NCI-H460 (cell line): ENCODE measurements at regions not wholly inside any gene's neighbourhood (a gene's known extent, or its start where the extent isn't known, plus 50 kb on each side); places are given as distances from the start of the nearest gene placed in this dataset.

Experiments used
- DNase-seq: peaks from one replicate; pipeline ENCODE4 v3.0.0-alpha.2; 2016; ENCODE audit warnings: low read depth; ENCODE audit errors: extremely low read depth

DNA sequence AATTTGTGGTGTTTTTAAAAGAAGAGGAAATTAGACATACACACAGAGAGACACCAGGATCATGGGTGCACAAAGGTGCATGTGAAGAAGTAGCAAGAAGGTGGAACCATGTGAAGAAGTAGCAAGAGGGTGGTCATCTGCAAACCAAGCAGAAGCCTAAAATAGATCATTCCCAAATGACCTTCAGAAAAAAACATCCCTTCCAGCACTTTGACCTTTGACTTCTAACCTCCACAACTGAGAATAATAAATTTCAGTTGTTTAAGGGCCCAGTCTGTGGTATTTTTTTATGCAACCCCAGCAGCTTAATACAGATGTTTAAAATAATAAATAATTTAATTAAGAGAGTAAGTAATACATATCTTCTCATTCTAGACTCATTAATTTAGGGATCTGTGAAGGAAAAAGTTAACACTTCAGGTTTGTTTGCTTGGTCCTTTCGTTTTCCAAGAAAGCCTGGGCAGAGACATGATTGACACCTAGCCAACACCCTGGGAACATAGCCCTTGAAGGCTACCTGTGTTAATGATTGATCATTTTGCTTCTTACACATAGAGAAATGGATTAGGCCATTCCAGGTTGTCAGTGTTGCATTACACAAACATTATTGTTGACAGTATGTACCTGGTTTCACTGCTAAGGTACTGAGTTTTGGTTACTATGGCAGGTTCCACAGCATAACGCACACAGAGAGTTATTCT, 1331.2 kb upstream of the GBE1 start:
- DNase-seq = no peak

DNA sequence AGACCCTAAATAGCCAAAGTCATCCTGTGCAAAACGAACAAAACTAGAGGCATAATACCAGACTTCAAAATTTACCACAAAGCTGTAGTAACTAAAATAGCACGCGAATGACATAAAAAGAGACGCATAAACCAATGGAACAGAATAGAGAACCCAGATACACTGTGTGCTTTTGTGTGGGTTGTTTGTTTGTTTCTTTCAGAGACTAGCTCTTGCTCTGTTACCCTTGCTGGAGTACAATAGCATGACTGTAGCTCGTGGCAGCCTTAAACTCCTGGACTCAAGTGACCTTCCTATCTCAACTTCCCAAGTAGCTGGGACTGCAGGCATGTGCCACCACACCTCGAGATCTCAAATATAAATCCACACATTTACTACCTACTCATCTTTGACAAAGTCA, 1314.6 kb upstream of the GBE1 start:
- DNase-seq = no peak

DNA sequence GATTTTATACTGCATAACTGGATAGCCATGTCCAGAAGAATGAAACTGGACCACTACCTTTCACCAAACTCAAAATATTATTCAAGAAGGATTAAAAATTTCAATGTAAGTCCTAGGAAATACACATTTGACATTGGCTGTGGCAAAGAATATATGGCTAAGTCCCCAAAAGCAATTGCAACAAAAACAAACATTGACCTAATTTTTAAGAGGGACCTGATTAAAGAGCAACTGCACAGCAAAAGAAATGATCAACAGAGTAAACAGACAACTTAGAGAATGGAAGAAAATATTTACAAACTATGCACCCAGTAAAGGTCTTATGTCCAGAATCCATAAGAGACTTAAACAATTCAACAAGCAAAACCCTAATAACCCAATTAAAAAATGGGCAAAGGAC, 1313.0 kb upstream of the GBE1 start:
- DNase-seq = no peak

DNA sequence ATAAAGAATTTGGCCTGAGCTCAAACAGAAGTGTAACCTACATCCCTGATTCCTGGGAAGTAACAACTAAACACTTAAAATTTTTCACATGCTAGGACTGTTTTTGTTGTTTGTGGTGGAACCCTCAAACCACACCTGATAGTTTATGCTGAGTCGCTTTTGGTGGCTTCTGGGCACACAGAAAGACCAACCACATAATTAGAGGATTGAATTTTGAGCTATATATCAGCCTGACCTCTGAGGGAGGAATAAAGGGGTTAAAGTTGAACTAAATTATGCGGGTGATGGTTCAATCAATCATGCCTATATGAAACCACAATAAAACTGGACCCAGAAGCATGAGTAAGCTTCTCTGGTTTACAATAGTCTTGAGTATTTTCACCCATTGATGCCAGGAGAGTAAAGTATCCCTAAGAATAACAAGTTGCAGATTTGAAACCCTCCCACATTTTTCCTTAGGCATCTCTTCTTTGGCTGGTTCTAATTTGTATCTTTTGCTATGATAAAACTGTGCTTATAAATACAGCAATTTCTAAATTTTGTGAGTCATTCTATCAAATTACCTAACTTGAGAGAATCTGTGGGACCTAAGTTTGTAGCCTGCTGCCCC, 1304.5 kb upstream of the GBE1 start:
- no peak for DNase-seq

DNA sequence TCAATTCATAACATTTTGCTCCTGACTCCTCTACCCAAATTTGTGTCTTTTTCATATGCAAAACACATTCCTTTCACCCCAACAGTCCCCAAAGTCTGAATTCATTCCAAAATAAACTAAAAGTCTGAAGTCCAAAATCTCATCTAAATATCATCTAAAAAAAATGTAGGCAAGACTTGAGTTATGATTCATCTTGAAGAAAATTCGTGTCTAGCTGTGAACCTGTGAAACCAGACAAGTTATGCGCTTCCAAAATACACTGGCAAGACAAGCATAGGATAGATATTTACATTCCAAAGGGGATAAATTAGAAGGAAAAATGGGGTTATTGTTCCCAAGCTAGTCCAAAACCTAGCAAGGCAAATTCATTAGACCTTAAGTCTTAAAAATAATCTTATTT, 1302.0 kb upstream of the GBE1 start:
- no peak for DNase-seq

DNA sequence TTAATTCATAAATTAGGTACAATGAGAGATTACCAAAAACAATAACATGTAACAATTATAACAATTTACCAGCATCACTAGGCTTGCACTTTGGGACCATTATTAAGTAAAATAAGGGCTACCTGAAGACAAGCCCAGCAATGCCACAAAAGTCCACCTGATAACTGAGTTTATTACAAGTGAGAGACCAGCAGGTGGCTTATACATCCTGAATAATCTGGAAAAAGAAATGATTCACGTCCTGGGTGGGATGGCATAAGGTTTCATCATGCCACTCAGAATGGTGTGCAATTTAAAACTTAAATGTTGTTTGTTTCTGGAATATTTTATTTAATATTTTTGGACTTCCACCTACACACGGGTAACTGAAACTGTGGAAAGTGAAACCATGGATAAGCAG, 1287.1 kb upstream of the GBE1 start:
- peak; percentile 31 for DNase-seq

DNA sequence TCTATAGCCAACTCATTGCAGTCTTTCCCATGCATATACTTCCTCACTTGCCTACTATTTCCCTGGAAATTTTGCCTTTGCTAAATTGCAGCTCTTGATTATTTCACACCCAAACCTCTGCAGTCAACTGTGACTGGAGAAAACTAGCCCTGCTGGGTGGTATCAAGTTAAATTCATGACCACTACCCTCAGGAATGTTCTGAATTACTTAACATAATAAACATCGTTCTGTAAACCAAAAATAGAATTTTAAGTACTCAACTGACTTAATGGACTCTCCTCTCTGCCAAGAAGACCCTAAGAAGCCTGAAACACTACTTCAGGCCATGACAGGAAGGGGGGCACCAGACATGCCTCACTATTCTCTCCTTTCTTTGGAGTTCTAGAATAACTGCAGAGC, 1278.0 kb upstream of the GBE1 start:
- no peak for DNase-seq

DNA sequence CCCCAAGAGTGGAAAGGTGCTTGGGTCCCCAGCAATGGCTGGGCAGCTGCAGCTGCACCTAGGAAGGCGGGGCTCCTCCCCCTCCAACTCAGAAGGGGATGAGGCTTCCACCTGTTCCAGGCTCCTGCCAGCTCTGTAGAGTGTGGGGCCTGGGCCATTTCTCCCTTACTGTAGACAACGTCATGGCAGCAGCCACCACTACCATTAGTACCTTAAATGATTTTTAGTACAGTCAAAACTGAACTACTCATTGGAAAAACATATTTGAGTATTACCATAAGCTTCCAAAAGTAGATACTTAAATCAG, 1274.2 kb upstream of the GBE1 start:
- DNase-seq = no peak

DNA sequence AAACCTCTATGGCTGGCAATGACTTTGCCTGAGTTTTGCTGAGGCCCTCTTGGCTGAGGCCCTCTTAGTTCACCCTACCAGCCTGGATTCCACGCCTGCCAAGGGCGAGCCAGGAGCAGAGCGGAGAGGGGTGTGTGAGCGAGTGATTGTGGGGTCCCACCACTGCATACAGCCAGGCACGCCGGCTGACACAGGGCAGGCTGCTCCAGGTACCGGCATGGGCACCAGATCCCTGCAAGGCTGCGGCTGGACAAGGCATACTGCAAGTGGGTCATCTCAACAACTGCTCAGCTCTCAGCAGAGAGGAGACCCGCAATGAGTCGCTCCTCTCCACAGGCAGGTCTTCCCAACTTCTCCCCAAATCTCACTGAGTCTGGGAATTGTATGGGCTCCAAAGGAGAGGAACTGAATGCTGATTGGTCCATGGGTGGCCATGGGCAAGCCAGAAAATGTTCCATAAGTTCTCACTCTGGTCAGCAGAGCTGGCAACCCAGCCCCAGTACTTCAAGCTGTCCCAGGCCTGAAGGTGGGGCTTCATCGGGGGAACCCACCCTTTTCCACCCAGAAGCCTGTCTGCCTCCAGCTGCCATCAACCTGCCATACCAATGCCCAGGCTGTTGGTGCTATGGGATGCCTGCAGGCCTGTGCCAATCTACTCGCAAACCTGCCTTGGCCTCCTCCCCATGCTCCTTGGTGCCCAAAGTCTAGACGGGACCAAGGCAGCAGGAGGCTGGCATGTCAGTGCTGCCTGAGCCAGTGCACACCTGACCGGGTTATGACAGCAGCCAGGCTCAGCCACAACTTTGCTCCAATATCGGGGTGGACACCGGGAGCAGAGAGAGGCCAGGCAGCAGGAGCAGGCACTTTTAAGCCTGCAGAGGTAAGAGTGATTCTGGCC, 1273.6 kb upstream of the GBE1 start:
- DNase-seq = no peak

DNA sequence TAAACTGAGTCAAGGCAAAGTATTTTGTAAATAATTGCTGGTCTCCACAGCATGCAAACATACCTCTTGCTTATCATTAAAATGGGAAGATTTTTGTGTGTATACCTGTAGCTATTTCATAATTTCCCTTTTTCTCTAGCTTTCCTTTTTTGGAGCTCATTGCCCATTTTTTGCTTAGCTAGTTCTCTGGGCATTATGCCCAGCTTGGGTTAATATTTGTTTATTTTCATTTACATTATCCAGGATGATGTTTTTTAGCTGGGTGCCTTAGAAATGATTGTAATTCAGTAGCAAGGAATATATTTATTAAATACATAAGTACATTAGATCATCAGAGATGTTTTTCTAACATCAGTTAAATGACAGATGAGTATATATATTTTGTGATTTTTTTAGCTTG, 1271.7 kb upstream of the GBE1 start:
- no peak for DNase-seq

DNA sequence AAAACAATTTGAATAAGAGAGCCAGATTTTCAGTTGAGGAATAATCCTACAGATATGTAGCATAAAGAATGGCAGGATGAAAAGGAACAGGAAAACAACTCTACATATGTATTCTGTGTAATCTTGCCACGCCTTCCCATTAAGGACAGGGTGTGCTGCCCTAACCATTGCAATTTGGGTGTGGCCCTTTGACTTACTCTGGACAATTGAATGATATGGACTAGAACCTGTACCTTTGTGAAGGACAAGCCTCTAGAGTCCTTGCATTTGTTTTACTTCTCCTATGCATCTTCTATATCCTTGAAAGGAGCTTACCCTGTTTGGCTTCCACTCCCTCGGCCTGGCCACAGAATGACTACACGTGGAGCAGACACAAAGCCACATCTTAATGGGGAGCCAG, 1261.6 kb upstream of the GBE1 start:
- no peak for DNase-seq

DNA sequence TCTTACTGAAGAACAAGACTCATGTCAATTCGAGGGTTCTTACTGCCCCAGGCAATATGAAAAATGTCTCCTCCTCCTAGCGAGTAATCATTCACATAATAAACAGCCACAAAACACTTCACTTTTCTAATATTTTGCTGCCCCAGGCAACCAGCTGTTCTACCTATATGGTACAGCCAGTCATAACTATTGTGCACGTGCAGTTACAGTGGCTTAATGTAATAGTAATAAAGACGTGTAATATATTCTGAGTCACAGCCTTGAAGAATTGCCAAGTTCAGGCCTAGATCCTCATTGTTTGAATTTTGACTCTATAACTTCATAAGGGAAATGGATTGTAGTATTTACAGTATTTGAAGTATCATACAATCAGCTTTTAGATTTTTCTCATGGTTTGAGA, 1250.0 kb upstream of the GBE1 start:
- DNase-seq = no peak

DNA sequence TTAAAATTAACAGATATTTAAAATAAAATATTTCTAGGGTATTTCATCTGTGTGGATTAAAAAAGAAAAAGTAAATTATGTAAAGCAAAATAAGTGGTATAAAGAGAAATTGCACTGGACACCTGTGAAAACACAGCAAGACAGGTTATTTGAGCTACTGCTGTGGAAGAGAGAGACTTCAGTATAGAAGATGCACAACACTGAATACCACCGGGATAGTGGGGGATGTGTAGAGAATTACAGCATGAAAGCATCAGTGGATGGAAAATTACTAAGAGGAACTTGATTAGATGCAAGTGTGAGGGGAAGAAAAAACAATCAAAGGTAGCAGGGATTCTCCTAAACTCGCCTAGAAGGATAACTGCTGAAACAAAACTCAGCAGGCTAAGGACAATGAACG, 1242.5 kb upstream of the GBE1 start:
- DNase-seq = no peak

DNA sequence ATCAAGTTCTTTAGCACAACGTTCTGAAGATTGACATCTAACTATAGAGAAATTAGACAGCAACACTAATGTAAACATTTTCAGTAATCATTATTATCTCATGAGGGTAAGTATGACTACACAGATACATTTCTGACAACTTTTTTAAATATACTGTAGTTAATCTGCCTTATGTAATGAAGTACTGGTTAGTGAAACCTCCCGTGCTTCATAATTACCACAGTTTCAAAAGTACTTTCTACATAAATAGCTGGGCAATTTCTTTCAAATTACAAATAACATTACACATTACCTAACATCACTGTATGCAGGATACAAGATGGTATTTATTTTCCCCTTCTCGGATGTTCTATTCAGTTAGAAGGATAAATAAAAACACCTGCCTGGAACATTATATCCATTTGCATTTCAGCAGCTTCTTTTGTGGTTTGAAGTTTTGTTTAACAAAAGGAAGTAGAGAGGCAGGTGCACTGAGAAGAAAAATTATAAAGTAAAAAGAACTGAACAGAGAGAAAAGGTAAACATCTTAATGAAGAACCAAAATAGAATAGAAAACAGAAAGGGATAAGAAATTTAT, 1241.5 kb upstream of the GBE1 start:
- no peak for DNase-seq

DNA sequence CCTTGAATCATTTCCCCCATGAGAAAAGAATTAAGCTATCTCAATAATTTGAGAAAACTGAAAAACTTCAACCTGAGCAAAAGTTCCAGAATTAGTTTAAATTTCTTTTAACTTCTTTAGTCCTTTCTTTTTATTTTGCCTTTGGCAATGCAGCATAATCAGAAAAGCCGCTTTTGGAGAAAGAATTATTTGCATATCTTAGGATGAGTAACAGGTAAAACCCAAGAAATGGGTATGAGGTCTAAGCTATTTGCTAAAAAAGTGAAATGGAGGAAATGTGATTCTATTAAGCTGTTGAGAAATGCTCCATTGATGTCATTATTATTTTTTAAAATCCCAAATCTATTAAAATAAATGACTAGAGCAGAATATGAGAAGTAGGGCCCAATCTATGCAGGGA, 1238.3 kb upstream of the GBE1 start:
- no peak for DNase-seq

DNA sequence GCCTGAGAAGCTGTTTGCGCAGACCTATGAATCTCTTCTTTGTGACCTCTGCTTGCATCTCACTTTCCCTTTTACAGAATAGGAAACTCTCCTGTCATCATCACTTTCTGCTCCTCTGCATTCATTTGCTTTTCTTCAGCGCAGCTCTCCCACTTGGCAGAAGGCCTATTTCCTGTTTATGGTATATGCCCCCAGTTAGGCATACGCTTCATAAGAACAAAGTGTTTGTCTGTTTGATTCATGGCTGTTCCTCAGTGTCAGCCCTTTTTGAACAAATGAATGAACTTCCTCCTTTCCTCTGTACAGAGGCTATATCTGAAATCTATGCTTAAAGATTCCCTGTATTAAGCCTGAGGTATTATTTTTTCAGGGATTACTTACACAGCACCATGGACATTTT, 1216.9 kb upstream of the GBE1 start:
- DNase-seq = no peak

DNA sequence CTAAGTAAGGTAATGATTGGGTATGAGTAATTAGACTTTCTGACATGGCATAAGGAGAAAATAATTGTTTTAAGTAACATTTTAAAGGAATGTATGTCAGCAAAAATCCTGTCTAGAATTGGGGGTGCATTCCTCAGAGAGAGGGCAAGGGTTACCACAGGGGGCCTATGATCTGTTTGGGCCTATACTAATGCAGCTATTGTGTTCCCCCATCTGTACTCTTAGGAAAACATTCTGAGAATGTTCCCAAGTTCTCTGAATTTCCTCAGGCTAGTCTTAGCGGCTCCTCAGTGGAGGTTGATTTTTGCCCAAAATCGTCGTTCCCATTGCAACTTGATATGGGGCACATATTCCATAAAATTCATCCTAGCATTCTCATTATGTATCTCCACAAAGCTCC, 1216.4 kb upstream of the GBE1 start:
- DNase-seq = no peak

DNA sequence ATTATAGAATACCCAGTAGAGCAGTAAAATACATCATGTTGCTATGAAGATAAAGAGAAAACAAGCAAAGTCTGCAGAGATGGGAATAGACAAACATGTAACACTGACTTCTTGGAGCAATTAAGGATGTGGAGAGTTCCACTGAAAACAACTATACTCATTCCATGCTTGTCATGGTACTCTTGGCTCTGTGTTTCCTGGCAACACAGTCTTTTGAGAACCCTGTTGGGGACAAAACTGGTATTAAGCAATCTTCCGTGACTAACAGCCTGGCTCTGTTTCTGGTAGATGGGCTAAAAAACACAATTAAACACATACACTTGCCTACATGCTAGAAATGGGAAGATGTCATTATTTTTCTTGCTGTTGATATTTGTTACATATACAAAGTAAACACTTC, 1212.3 kb upstream of the GBE1 start:
- DNase-seq = no peak

DNA sequence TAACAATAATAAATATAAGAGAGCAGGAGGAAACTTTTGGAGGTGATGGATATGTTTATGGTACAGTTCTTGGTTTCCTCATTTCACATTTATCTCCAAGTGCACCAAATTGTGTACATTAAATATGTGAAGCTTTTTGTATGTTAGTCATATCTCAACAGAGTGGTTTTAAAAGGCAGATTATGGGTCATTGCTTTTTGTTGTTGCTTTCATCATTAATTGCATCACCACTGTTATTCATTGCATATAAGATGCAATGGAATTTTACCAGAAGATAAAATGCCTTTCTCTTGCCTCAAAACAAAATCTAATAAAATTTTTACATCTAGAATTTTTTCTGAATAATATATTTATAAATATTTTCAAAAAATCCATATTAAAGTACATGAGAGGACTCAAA, 1198.9 kb upstream of the GBE1 start:
- no peak for DNase-seq

DNA sequence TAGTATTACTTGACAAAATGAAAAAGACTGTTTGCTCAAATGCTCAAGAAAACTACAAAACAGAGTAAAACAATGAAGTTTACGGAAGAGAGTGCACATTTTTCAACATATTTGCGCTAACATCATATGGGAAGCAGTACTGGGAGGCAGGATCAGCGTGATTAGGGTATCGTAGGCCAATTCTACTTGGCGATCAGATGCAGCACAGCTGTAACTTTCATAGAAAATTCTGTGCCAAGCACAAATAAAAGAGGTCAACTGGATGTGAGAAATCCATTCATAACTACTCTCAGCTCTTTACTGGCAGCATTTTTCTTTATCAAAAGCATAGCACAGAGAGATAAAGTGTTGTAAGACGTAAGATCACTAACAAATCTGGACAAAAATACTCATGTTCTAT, 1196.3 kb upstream of the GBE1 start:
- DNase-seq = no peak

DNA sequence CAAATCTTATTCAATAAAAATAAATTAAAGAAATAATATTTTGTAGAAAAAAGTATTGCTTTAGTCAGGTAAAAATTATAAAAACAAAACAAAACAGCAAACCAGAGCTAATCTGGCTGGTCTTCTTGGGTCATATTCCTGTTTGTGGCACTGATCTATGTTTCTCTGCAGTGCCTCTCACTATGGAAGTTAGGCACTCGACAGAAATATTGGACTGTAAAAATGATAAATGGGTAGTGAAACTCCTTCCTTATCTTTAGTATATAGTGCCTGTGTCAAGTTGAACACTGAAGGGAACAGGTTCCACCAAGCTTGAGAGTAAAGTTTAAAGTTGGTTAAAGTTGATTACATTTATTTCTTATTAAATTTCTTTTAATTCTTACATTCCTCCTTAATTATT, 1195.6 kb upstream of the GBE1 start:
- DNase-seq = no peak

DNA sequence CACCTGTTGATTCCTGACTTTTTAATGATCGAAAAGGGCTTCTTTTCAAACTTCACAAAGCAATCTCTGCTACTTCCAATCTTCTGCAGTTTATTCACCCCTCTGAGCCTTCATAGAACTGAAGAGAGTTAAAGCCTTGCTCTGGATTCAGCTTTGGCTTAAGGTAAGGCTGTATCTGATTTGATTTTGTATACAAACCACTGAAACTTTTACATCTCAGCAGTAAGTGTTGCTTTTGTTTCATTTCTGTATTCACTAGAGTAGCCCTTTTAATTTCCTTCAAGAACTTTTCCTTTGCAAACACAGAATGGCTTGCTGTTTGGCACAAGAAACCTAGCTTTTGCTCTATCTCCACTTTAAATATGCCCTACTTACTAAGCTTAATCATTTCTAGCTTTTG, 1193.0 kb upstream of the GBE1 start:
- DNase-seq = no peak
